ENCODE measurements at regions not wholly inside any gene's neighbourhood (a gene's known extent, or its start where the extent isn't known, plus 50 kb on each side); places are given as distances from the start of the nearest gene placed in this dataset.

GRCh38 chr11:71365626-71366025 lies 82.6 kb downstream of the DHCR7 start:
- H3K27ac ChIP-seq, result no peak overlapping the region
- DNase-seq (ENCODE audit: low read depth in 1 of 2, low spot score in 2 of 2), result no peak
- H3K4me3 ChIP-seq, result no peak overlapping the region
- no peaks in the 10 kb centered on the region for H3K9me3 ChIP-seq (replicated peaks)
- H3K27me3 ChIP-seq (replicated peaks), result no peaks in the 10 kb centered on the region
- H3K36me3 ChIP-seq, result no peaks in the 10 kb centered on the region
- H3K4me1 ChIP-seq (replicated peaks), result no peaks in the 10 kb centered on the region

DNA sequence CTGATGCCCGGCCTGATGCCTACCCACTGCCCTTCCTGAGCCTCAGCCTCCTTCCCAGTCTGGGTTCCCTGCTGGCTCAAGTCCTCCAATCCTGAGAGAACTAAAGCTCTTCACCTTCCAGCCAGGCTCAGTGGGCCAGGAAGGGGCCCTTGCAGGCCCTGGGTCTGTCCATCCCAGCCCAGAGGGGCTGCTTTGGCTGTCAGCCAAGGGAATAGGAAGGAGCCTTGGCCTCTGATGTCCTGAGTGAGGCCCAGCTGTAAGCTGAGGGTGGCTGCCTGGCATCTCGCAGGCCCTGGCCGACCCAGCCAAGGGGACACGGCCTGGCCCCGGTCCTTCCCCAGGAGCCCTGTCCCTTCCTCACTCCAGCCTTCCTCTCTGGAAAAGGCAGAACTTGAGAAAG lies 83.4 kb downstream of the DHCR7 start:
- Histone ChIP-seq H3K4me3 (no peak overlapping the region), H3K36me3 (no peaks in the 10 kb centered on the region), H3K4me1 (replicated peaks) (no peaks in the 10 kb centered on the region), H3K9me3 (replicated peaks) (no peaks in the 10 kb centered on the region), H3K27me3 (replicated peaks) (no peaks in the 10 kb centered on the region), H3K27ac (no peak overlapping the region)
- no peak for DNase-seq (ENCODE audit: low read depth in 1 of 2, low spot score in 2 of 2)

DNA sequence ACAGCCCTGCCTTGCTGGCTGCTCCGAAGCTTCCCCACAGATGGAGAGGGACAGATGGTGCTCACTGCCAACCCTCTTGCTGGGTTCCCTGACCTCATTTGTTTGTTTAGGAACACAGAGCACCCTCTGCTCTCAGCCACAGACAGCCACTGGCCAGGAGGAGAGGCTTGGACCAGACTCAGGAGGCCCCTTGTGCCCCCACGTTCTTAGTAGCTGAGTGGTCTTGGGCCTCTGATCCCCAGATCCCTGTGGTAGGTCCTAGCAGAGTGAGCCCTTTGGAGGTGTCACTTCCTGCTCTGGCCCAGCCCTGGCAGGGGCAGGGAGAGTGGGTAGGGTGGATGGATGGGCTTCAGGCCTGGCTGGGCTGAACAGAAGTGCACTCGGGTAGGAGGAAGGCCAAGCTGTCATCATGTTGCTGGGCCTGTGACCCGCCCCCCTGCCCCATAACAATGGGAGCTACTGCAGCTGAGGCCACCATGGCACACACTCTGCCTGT lies 84.0 kb downstream of the DHCR7 start:
- Histone ChIP-seq H3K4me3 (no peak overlapping the region), H3K27ac (no peak overlapping the region), H3K27me3 (replicated peaks) (no peaks in the 10 kb centered on the region), H3K4me1 (replicated peaks) (no peaks in the 10 kb centered on the region), H3K36me3 (no peaks in the 10 kb centered on the region), H3K9me3 (replicated peaks) (no peaks in the 10 kb centered on the region)
- DNase-seq (ENCODE audit: low read depth in 1 of 2, low spot score in 2 of 2), result no peak

DNA sequence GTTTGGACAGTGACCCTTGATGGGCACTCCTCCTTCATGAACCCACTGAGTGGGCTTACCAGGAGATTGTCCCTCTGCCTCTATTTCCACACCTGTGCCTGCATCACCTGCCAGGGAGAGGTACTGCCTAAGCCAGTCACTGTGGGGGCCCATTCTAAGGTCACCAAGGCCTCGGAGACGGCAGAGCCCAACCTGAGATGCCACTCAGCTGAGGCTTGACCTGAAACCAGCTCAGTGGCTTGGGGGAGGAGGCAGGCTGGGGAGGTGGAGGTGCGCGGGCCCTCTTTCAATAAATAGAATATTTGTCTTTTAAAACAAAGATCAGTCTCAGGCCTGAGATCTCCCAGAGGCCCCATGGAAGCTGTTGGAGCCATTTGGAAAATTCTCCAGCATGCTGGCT lies 84.5 kb downstream of the DHCR7 start:
- Histone ChIP-seq H3K4me3 (no peak overlapping the region), H3K27ac (no peak overlapping the region), H3K36me3 (no peaks in the 10 kb centered on the region), H3K9me3 (replicated peaks) (no peaks in the 10 kb centered on the region), H3K4me1 (replicated peaks) (no peaks in the 10 kb centered on the region), H3K27me3 (replicated peaks) (no peaks in the 10 kb centered on the region)
- DNase-seq (ENCODE audit: low read depth in 1 of 2, low spot score in 2 of 2), result no peak

DNA sequence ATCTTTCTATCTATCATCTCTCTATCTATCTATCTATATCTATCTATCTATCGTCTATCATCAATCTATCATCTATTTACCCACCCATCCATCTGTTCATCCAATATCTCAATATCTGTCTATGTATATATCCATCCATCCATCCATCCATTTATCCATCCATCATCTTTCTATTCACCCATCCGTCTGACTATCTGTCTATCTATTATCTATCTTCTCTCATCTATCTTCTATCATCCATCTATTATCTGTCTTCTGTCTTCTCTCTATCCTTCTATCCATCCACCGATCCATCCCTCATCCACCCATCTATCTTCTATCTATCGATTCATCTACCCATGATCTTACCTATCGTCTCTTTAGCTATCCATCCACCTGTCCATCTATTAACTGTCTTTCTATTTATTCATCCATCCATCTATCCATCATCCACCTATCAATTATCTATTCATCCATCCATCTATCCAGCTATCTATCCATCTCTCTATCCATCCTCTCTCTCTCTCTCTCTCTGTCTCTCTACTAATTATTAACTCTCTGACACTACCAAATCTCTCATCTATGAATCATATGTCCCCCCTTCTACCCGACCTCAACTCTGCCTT lies 89.1 kb downstream of the DHCR7 start:
- no peaks in the 10 kb centered on the region for H3K9me3 ChIP-seq (replicated peaks)
- no peaks in the 10 kb centered on the region for H3K36me3 ChIP-seq
- no peak overlapping the region for H3K27ac ChIP-seq
- no peaks in the 10 kb centered on the region for H3K4me1 ChIP-seq (replicated peaks)
- no peak overlapping the region for H3K4me3 ChIP-seq
- H3K27me3 ChIP-seq (replicated peaks), result no peaks in the 10 kb centered on the region
- DNase-seq (ENCODE audit: low read depth in 1 of 2, low spot score in 2 of 2), result no peak

DNA sequence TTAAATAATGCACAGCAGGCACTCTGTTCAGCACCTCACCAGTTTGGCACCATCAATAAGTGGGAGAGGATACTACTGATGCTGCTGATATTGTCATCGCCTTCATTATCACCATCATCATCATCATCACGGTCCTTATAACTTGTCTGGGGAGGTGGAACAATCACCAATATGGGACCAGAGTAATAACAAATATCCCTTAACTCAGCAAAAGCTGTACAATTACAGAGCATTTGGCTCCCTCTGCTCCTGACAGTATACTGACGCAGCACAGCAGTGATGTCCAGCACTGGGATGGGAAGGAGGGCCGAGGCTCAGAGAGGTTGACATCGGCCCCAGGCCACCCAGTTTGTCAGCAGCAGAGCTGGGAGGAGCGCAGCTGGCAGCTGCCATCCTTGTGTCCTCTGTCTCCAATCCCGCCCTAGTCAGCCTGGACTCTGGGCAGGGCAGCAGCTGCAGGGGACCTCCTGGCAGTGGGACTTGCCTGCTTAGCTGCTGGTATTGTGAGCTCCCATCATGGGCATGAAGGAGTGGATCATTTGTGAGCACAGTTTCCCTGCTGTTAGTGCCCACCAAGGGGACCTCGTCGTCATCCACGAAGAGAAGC lies 90.0 kb downstream of the DHCR7 start:
- Histone ChIP-seq H3K27me3 (replicated peaks) (no peaks in the 10 kb centered on the region), H3K36me3 (no peaks in the 10 kb centered on the region), H3K9me3 (replicated peaks) (no peaks in the 10 kb centered on the region), H3K4me1 (replicated peaks) (no peaks in the 10 kb centered on the region), H3K27ac (no peak overlapping the region), H3K4me3 (no peak overlapping the region)
- no peak for DNase-seq (ENCODE audit: low read depth in 1 of 2, low spot score in 2 of 2)

DNA sequence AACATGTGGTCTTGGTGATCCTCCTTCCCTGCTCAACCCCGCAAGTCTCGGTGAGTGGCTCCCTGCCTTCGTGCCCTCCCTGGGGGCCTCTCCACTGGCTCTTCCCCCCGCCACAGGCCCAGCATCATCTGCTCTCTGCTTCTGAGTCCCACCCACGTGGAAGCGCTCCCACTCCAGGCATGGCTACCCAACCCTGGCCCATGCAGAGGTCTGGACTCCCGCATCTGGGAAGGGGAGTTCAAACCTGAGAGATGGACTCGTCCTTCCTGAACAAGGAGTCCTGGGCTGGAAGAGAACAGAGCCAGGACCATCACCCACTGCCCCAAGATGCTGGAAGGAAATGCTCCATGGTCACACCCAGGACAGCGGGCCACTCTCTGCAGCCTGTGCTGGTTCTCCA lies 90.8 kb downstream of the DHCR7 start:
- H3K4me1 ChIP-seq (replicated peaks), result no peaks in the 10 kb centered on the region
- no peaks in the 10 kb centered on the region for H3K9me3 ChIP-seq (replicated peaks)
- H3K27me3 ChIP-seq (replicated peaks), result no peaks in the 10 kb centered on the region
- no peak overlapping the region for H3K4me3 ChIP-seq
- no peak overlapping the region for H3K27ac ChIP-seq
- no peaks in the 10 kb centered on the region for H3K36me3 ChIP-seq
- DNase-seq (ENCODE audit: low read depth in 1 of 2, low spot score in 2 of 2), result no peak

- Histone ChIP-seq H3K36me3 (no peaks in the 10 kb centered on the region), H3K27me3 (replicated peaks) (no peaks in the 10 kb centered on the region), H3K4me3 (no peak overlapping the region), H3K4me1 (replicated peaks) (no peaks in the 10 kb centered on the region), H3K27ac (no peak overlapping the region), H3K9me3 (replicated peaks) (no peaks in the 10 kb centered on the region)
- no peak for DNase-seq (ENCODE audit: low read depth in 1 of 2, low spot score in 2 of 2)
Observed at GRCh38 chr11:71356904-71357303, 91.3 kb downstream of the DHCR7 start.

DNA sequence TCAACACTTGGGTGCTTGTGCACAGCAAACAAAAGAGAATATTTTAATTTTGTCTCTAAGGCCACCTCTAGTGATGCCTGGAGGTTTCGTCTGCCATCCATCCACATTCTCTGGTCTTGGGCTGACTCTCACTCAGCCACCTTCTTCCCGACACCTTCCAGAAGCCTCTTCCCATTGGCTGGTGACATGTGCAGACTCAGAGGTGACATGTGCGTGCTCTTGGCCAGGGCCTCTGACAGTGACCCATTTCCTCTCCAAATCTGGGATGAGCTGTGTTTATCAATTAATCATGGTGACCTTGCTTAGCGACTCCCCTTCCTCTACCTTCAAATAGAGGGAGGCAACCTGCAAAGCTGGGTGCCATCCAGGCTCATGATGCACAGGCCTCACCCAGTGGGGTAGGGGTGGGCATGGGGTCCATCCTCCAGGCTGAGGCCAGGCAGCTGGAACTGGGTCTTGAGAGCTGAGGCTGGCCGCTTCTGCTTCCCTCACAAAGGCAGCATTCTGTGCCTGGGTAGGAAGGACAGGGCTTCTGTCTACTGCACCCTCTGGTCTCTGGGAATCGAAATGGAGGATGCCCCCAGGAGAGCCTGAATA lies 91.8 kb downstream of the DHCR7 start:
- Histone ChIP-seq H3K27ac (no peak overlapping the region), H3K27me3 (replicated peaks) (no peaks in the 10 kb centered on the region), H3K4me1 (replicated peaks) (no peaks in the 10 kb centered on the region), H3K4me3 (no peak overlapping the region), H3K36me3 (no peaks in the 10 kb centered on the region), H3K9me3 (replicated peaks) (no peaks in the 10 kb centered on the region)
- no peak for DNase-seq (ENCODE audit: low read depth in 1 of 2, low spot score in 2 of 2)

GRCh38 chr11:71355281-71355680 lies 92.9 kb downstream of the DHCR7 start:
- H3K4me1 ChIP-seq (replicated peaks), result no peaks in the 10 kb centered on the region
- H3K36me3 ChIP-seq, result no peaks in the 10 kb centered on the region
- H3K27me3 ChIP-seq (replicated peaks), result no peaks in the 10 kb centered on the region
- H3K4me3 ChIP-seq, result no peak overlapping the region
- H3K27ac ChIP-seq, result no peak overlapping the region
- no peaks in the 10 kb centered on the region for H3K9me3 ChIP-seq (replicated peaks)
- no peak for DNase-seq (ENCODE audit: low read depth in 1 of 2, low spot score in 2 of 2)

DNA sequence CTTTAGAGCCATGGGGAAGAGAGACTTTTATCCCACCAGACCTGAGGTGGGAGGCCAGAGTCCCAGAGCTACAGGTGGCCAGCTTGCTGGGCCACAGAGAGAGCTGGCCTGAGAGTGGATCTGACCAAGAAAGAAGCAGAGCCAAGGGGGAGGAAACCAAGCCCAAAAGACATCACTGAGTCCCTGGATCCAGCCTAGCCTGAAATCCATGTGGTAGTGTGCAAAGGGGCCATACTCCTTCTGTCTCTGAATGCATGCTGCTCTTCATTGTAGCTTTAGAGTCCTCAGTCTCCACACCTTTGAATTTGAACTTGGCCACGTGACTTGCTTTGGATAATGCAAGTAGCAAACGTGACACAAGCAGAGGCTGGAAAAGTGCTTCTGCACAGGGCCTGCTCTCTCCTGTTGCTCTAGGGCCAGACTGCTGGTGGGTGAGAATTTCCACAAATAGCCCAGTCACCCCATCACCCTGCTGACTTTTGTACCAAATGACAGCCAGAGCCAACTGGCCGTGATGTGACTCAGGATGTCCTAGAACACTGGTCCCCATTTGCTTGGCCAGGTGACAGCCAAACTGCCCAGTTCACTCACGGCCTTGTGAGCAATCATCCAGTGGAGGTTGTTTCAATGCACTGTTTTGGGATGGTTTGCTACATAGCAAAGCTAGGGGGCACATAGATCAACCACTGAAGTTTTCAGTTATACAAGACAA lies 93.6 kb downstream of the DHCR7 start:
- no peaks in the 10 kb centered on the region for H3K4me1 ChIP-seq (replicated peaks)
- H3K9me3 ChIP-seq (replicated peaks), result no peaks in the 10 kb centered on the region
- no peak for DNase-seq (ENCODE audit: low read depth in 1 of 2, low spot score in 2 of 2)
- no peak overlapping the region for H3K4me3 ChIP-seq
- H3K36me3 ChIP-seq, result no peaks in the 10 kb centered on the region
- no peaks in the 10 kb centered on the region for H3K27me3 ChIP-seq (replicated peaks)
- H3K27ac ChIP-seq, result no peak overlapping the region

DNA sequence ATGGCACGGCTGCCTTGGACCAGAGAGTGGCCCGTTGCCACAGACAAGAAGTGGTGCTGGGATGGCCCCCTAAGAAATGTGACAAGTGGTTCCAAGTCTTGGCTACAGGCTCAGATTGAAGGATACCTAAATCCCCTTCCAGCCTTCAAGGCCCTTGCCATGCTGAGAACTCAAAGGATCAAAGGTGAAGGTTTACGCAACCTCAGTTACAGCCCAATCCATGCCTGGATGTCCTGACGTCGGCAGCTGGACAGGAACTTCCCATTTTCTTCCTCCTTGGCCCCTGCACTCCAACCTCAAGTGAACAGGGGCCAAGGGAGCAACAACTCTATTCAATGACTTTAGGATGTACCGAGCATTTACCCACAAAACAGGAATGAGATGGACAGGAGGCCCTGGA lies 95.4 kb downstream of the DHCR7 start:
- DNase-seq (ENCODE audit: low read depth in 1 of 2, low spot score in 2 of 2), result no peak
- Histone ChIP-seq H3K36me3 (no peaks in the 10 kb centered on the region), H3K9me3 (replicated peaks) (no peaks in the 10 kb centered on the region), H3K4me3 (no peak overlapping the region), H3K27ac (no peak overlapping the region), H3K4me1 (replicated peaks) (no peaks in the 10 kb centered on the region), H3K27me3 (replicated peaks) (no peaks in the 10 kb centered on the region)

DNA sequence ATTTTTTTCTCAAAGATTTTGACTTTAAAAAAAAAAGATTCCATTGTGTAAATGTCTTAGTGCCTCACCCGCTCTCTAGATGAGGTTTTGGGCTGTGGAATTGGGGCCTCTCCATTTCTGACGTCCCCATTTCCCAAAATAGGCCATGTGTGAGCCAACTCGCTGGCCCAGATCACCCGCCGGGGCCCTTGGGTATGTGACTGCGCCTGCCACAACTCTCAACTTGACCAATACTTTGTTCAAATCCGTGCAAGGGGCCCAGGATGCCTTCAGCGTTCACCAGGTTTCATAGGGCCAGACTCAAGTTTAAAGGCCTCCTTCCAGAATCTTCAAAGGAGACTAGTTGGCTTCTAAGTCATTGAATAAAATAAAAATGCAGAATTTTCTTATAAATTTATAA lies 96.0 kb downstream of the DHCR7 start:
- Histone ChIP-seq H3K9me3 (replicated peaks) (no peaks in the 10 kb centered on the region), H3K36me3 (no peaks in the 10 kb centered on the region), H3K4me1 (replicated peaks) (no peaks in the 10 kb centered on the region), H3K27ac (no peak overlapping the region), H3K4me3 (no peak overlapping the region), H3K27me3 (replicated peaks) (no peaks in the 10 kb centered on the region)
- DNase-seq (ENCODE audit: low read depth in 1 of 2, low spot score in 2 of 2), result no peak

GRCh38 chr11:71349627-71350026 lies 97.2 kb upstream of the SHANK2 start:
- no peaks in the 10 kb centered on the region for H3K4me1 ChIP-seq (replicated peaks)
- no peaks in the 10 kb centered on the region for H3K27me3 ChIP-seq (replicated peaks)
- no peaks in the 10 kb centered on the region for H3K36me3 ChIP-seq
- no peak overlapping the region for H3K4me3 ChIP-seq
- no peak for DNase-seq (ENCODE audit: low read depth in 1 of 2, low spot score in 2 of 2)
- H3K27ac ChIP-seq, result no peak overlapping the region
- H3K9me3 ChIP-seq (replicated peaks), result no peaks in the 10 kb centered on the region
